Right lobe of liver (tissue), 6 donors: ENCODE measurements at regions not wholly inside any gene's neighbourhood (a gene's known extent, or its start where the extent isn't known, plus 50 kb on each side); places are given as distances from the start of the nearest gene placed in this dataset.

Experiments
- ATAC-seq, 4 donors: fragments of 200-7000 bp; cut with Tn5 transposase; one replicate each; pipeline ENCODE4 v1.9.1; 2020; ENCODE audit warnings: mild to moderate bottlenecking in 4 of 4, moderate library complexity in 4 of 4
- DNase-seq, 3 donors: peaks; one replicate each; pipeline ENCODE4 v3.0.0-alpha.2; 2020
- H3K27ac ChIP-seq, 3 donors: fragments of 200-600 bp; one replicate each; pipeline ENCODE4 v1.8.0; 2022
- H3K27me3 ChIP-seq, 2 donors: fragments of 200-600 bp; one replicate each; pipeline ENCODE4 v1.8.0; 2022
- H3K36me3 ChIP-seq, 4 donors: fragments of 200-600 bp; sonication (generic) in 1 of 4; one replicate each; pipeline versions ENCODE4 v1.5.1 to v1.8.0; 2017 to 2022; ENCODE audit warnings: control low read depth in 1 of 4
- H3K4me1 ChIP-seq, 4 donors: fragments of 200-600 bp; sonication (generic) in 1 of 4; one replicate each; pipeline versions ENCODE4 v1.5.1 to v1.8.0; 2017 to 2022; ENCODE audit warnings: control low read depth in 1 of 4
- H3K4me3 ChIP-seq, 3 donors: fragments of 200-600 bp; one replicate each; pipeline ENCODE4 v1.8.0; 2022
- H3K9me3 ChIP-seq, 4 donors: fragments of 200-600 bp; sonication (generic) in 1 of 4; one replicate each; pipeline versions ENCODE4 v1.5.1 to v1.8.0; 2017 to 2022; ENCODE audit warnings: control low read depth in 1 of 4
- POLR2A ChIP-seq: fragments of 450-650 bp; IDR thresholded peaks from one replicate; pipeline ENCODE4 v1.6.1; 2017; ENCODE audit warnings: antibody characterized with exemption, mild to moderate bottlenecking
- WGBS: methylation state at CpG from one replicate; pipeline ENCODE4 v1.1.6; 2018; ENCODE audit warnings: low coverage, low lambda C conversion rate; ENCODE audit not compliant: insufficient coverage; ENCODE audit errors: missing lambda C conversion rate; 5-methylcytosine and 5-hydroxymethylcytosine counted together
- intact Hi-C, 2 donors: fragments of 100-400 bp; cut with DNase I; formaldehyde crosslinking; loops; one replicate each; pipeline versions ENCODE4 v1.11.2 to v1.14.1; 2022
- TF ChIP-seq, protein P1 (sequence below), 4 donors: fragments of 200-600 bp in 3 of 4; fragments of 450-650 bp in 1 of 4; IDR thresholded peaks; one replicate each; pipeline versions ENCODE4 v1.5.1 to v1.8.0; 2016 to 2022; ENCODE audit warnings: antibody characterized with exemption in 4 of 4, mild to moderate bottlenecking in 2 of 4
- donor health status: DM: no; HTN: yes; CAD: no.
- donor health status: DM: no; HTN: no; CAD: no.
- donor health status: DM: no; HTN: no; CAD: no.
- donor health status: DM: no; HTN: yes; CAD: no.
- donor health status: DM: no; HTN: yes; CAD: no.

DNA sequence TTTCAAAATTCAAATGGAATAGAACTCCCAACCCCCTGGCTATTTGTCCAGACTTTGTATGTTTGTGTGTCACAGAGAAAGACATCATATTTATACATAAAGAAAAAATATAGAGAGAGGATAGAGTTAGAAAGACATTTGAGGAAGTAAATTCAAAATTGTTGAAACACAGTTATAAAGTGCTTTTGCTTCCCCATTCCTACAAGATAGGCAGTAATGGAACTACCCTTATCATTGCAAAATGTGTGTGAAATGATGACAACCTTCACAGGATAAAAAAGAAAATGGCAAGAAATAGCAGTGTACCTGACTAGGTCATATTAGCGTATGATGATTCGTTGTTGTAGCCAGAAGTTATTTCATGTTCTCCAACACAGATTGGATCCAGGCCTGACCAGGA is 63.1 kb downstream of the FZD1 start:
- Histone ChIP-seq H3K36me3 (no peaks in the 10 kb centered on the region), H3K27me3 (no peaks in the 10 kb centered on the region), H3K4me3 (no peak overlapping the region), H3K4me1 (no peaks in the 10 kb centered on the region), H3K27ac (no peak overlapping the region), H3K9me3 (no peaks in the 10 kb centered on the region)
- TF ChIP-seq, protein P1, sequence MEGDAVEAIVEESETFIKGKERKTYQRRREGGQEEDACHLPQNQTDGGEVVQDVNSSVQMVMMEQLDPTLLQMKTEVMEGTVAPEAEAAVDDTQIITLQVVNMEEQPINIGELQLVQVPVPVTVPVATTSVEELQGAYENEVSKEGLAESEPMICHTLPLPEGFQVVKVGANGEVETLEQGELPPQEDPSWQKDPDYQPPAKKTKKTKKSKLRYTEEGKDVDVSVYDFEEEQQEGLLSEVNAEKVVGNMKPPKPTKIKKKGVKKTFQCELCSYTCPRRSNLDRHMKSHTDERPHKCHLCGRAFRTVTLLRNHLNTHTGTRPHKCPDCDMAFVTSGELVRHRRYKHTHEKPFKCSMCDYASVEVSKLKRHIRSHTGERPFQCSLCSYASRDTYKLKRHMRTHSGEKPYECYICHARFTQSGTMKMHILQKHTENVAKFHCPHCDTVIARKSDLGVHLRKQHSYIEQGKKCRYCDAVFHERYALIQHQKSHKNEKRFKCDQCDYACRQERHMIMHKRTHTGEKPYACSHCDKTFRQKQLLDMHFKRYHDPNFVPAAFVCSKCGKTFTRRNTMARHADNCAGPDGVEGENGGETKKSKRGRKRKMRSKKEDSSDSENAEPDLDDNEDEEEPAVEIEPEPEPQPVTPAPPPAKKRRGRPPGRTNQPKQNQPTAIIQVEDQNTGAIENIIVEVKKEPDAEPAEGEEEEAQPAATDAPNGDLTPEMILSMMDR (IDR thresholded peaks at IDR 0.05), result no peak
- no peak for TF ChIP-seq POLR2A
- 60% methylated on average over 2 of the region's 2 CpGs for WGBS
- intact Hi-C loops, result no loop called here
- ATAC-seq (peak in 2 of 4 donors; percentile 24 to 33), DNase-seq (no peak)

GRCh38 chr7:91329571-91329970 is 65.3 kb downstream of the FZD1 start:
- Histone ChIP-seq H3K4me3 (no peak overlapping the region), H3K36me3 (no peaks in the 10 kb centered on the region), H3K27me3 (no peaks in the 10 kb centered on the region), H3K4me1 (no peaks in the 10 kb centered on the region), H3K27ac (no peak overlapping the region), H3K9me3 (no peaks in the 10 kb centered on the region)
- TF ChIP-seq, protein P1 (IDR thresholded peaks at IDR 0.05), result no peak
- no peak for TF ChIP-seq POLR2A
- ATAC-seq (no peak), DNase-seq (no peak)
- intact Hi-C loops, result no loop called here

GRCh38 chr7:91330191-91330808 is 66.1 kb downstream of the FZD1 start:
- Histone ChIP-seq H3K4me1 (no peaks in the 10 kb centered on the region), H3K4me3 (no peak overlapping the region), H3K36me3 (no peaks in the 10 kb centered on the region), H3K27ac (no peak overlapping the region), H3K9me3 (no peaks in the 10 kb centered on the region), H3K27me3 (no peaks in the 10 kb centered on the region)
- ATAC-seq (no peak), DNase-seq (no peak)
- TF ChIP-seq, protein P1 (IDR thresholded peaks at IDR 0.05), result no peak
- WGBS, result 36% methylated on average over 2 of the region's 2 CpGs
- intact Hi-C loops, result no loop called here

GRCh38 chr7:91330866-91331265 is 66.6 kb downstream of the FZD1 start:
- Histone ChIP-seq H3K4me3 (no peak overlapping the region), H3K9me3 (no peaks in the 10 kb centered on the region), H3K27ac (no peak overlapping the region), H3K36me3 (no peaks in the 10 kb centered on the region), H3K27me3 (no peaks in the 10 kb centered on the region), H3K4me1 (no peaks in the 10 kb centered on the region)
- TF ChIP-seq, protein P1 (IDR thresholded peaks at IDR 0.05), result no peak
- no peak for TF ChIP-seq POLR2A
- DNase-seq (no peak), ATAC-seq (peak in 1 of 4 donors; percentile 37)
- intact Hi-C loops, result no loop called here
- 39% methylated on average over 2 of the region's 3 CpGs for WGBS

DNA sequence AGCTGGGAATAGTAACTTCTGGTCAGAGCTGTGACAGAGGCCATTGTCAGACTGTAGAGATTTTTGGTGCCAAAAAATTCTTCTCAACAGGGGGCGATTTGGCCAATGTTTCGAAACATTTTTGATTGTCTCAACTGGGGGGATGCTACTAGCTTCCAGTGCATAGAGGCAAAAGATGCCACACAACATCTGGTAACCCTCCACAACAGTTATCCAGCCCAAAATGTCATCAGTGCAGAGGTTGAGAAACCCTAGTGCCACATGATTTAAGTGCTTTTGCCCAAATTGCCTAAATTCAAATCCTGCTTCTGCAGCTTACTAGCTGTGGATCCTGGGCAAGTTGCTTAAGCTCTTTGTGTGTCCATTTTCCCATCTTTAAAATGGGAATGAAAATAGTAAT is 71.9 kb downstream of the FZD1 start:
- H3K36me3 ChIP-seq, result no peaks in the 10 kb centered on the region
- no peak overlapping the region for H3K27ac ChIP-seq
- WGBS, result 88% methylated on average over 2 of the region's 2 CpGs
- DNase-seq, result no peak
- H3K9me3 ChIP-seq, result no peaks in the 10 kb centered on the region
- no peak overlapping the region for H3K4me3 ChIP-seq
- intact Hi-C loops, result no loop called here
- no peaks in the 10 kb centered on the region for H3K4me1 ChIP-seq
- TF ChIP-seq POLR2A, result no peak
- TF ChIP-seq, protein P1 (IDR thresholded peaks at IDR 0.05), result no peak
- H3K27me3 ChIP-seq, result no peaks in the 10 kb centered on the region
- no peak for ATAC-seq
